HG03025 (cell line): ENCODE measurements at regions not wholly inside any gene's neighbourhood (a gene's known extent, or its start where the extent isn't known, plus 50 kb on each side); places are given as distances from the start of the nearest gene placed in this dataset.
"Not testable (repeated sequence)": the region's sequence is repeated elsewhere in the genome, so short reads cannot be mapped to it uniquely, and the experiment has no call there.

Experiments
- ATAC-seq: cut with Tn5 transposase; IDR thresholded peaks from one replicate; pipeline ENCODE4 v1.9.1; 2021; ENCODE audit warnings: mild to moderate bottlenecking, moderate library complexity; ENCODE audit not compliant: unreplicated experiment, low FRiP score

GRCh38 chr1:58089898-58090534 lies 456.5 kb downstream of the OMA1 start:
- no peak for ATAC-seq

- no peak for ATAC-seq
These were observed 462.3 kb downstream of the OMA1 start for GRCh38 chr1:58084266-58084665.

GRCh38 chr1:58082596-58082995 lies 463.9 kb downstream of the OMA1 start:
- no peak for ATAC-seq

- ATAC-seq: no peak
These were observed 470.3 kb downstream of the OMA1 start for GRCh38 chr1:58076258-58076657.

GRCh38 chr1:58075188-58075578 lies 471.3 kb downstream of the OMA1 start:
- ATAC-seq: no peak

GRCh38 chr1:58072450-58072849 lies 474.1 kb downstream of the OMA1 start:
- no peak for ATAC-seq

GRCh38 chr1:58067082-58067481 lies 479.4 kb downstream of the OMA1 start:
- no peak for ATAC-seq

- ATAC-seq: no peak
These were observed 481.0 kb downstream of the OMA1 start for GRCh38 chr1:58065520-58065919.

GRCh38 chr1:58064166-58064565 lies 482.4 kb downstream of the OMA1 start:
- no peak for ATAC-seq

- no peak for ATAC-seq
These were observed 483.4 kb downstream of the OMA1 start for GRCh38 chr1:58063095-58063494.

- ATAC-seq: no peak
These were observed 483.9 kb downstream of the OMA1 start for GRCh38 chr1:58062635-58063034.

- no peak for ATAC-seq
These were observed 485.9 kb downstream of the OMA1 start for GRCh38 chr1:58060559-58061170.

GRCh38 chr1:58059789-58060188 lies 486.7 kb downstream of the OMA1 start:
- ATAC-seq: no peak

GRCh38 chr1:58058323-58058722 lies 488.2 kb downstream of the OMA1 start:
- no peak for ATAC-seq

- no peak for ATAC-seq
These were observed 488.7 kb downstream of the OMA1 start for GRCh38 chr1:58057826-58058225.

- not testable (repeated sequence) for ATAC-seq
These were observed 495.3 kb downstream of the OMA1 start for GRCh38 chr1:58051187-58051586.

- ATAC-seq: no peak
These were observed 499.2 kb downstream of the OMA1 start for GRCh38 chr1:58047265-58047858.

- ATAC-seq: no peak
These were observed 501.3 kb downstream of the OMA1 start for GRCh38 chr1:58045094-58045705.

- no peak for ATAC-seq
These were observed 504.9 kb downstream of the OMA1 start for GRCh38 chr1:58041621-58042020.

GRCh38 chr1:58038574-58038973 lies 508.0 kb downstream of the OMA1 start:
- no peak for ATAC-seq

- ATAC-seq: no peak
These were observed 511.0 kb downstream of the OMA1 start for GRCh38 chr1:58035523-58035922.

- ATAC-seq: no peak
These were observed 513.2 kb downstream of the OMA1 start for GRCh38 chr1:58033311-58033710.
